WERI-Rb-1 (cell line): ENCODE measurements at regions not wholly inside any gene's neighbourhood (a gene's known extent, or its start where the extent isn't known, plus 50 kb on each side); places are given as distances from the start of the nearest gene placed in this dataset.

Source experiments
- DNase-seq: peaks from one replicate; pipeline ENCODE4 v3.0.0-alpha.2; 2020
- H3K27ac ChIP-seq: fragments of 250-450 bp; sonication (Bioruptor Pico); 2 replicates; pipeline ENCODE4 v1.5.1; 2020; ENCODE audit warnings: mild to moderate bottlenecking, moderate library complexity
- H3K27me3 ChIP-seq: fragments of 250-450 bp; sonication (Bioruptor Pico); 2 replicates; pipeline ENCODE4 v1.5.1; 2021; ENCODE audit warnings: mild to moderate bottlenecking, low read depth, moderate library complexity; ENCODE audit not compliant: insufficient read depth, severe bottlenecking
- H3K36me3 ChIP-seq: fragments of 250-450 bp; sonication (Bioruptor Pico); 2 replicates; pipeline ENCODE4 v1.5.1; 2020; ENCODE audit warnings: mild to moderate bottlenecking, moderate library complexity
- H3K4me3 ChIP-seq: 2 replicates; pipeline ENCODE4 v1.5.1; 2011; ENCODE audit warnings: low read depth, mild to moderate bottlenecking, control low read depth, low read length
- H3K9me3 ChIP-seq: fragments of 250-450 bp; sonication (Bioruptor Pico); 2 replicates; pipeline ENCODE4 v1.5.1; 2021; ENCODE audit warnings: mild to moderate bottlenecking, moderate library complexity; ENCODE audit not compliant: severe bottlenecking
- TF ChIP-seq, protein P1 (sequence below): IDR thresholded peaks from 2 replicates; pipeline ENCODE4 v1.5.1; 2011; ENCODE audit warnings: low read depth, mild to moderate bottlenecking, control low read depth, inconsistent platforms, low read length

DNA sequence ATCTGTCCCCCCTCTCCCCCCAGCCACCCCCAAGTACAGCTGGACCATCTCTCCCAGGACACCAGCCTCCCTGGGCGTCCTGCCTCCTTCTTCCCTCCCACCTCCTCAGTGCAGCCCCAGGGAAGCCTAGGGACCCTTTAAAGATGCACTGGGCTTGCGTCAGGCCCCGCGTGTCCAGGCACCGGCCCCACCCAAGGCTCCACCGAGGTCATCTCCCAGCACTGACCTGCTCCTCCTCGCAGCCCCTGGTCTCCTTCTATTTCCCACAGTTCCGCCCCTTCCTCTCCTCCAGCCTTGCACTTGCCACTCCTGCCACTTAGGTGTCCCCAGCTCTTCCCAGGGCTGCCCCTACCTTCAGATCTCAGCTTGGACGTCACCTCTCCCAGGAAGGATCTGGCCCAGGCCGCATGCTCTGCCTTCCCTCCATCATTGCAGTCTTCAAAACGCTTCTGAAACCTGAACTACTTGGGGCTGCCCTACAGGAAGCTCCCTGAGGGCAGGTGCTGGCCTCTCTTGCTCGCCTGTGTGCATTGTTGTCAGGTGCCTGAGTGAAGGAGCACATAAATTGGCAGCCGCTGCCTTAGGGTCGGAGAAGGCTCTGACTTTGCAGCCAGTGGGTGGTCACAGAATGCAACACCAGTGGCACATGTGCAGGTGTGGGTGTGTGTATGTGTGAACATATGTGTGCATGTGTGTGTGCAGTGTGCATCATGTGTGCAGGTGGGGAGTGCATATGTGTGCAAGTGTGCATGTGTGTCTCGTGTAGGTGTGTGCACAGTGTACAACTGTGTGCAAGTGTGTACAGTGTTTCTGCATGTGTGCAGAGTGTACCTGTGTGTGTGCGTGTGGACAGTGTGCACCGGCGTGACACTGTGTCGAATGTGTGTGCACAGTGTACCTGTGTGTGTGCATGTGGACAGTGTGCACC is 152.9 kb downstream of the C9orf50 start:
- Histone ChIP-seq H3K27ac (no peak overlapping the region), H3K27me3 (no peaks in the 10 kb centered on the region), H3K9me3 (no peaks in the 10 kb centered on the region), H3K36me3 (no peaks in the 10 kb centered on the region), H3K4me3 (no peak overlapping the region)
- no peak for DNase-seq
- TF ChIP-seq, protein P1, sequence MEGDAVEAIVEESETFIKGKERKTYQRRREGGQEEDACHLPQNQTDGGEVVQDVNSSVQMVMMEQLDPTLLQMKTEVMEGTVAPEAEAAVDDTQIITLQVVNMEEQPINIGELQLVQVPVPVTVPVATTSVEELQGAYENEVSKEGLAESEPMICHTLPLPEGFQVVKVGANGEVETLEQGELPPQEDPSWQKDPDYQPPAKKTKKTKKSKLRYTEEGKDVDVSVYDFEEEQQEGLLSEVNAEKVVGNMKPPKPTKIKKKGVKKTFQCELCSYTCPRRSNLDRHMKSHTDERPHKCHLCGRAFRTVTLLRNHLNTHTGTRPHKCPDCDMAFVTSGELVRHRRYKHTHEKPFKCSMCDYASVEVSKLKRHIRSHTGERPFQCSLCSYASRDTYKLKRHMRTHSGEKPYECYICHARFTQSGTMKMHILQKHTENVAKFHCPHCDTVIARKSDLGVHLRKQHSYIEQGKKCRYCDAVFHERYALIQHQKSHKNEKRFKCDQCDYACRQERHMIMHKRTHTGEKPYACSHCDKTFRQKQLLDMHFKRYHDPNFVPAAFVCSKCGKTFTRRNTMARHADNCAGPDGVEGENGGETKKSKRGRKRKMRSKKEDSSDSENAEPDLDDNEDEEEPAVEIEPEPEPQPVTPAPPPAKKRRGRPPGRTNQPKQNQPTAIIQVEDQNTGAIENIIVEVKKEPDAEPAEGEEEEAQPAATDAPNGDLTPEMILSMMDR = no peak

DNA sequence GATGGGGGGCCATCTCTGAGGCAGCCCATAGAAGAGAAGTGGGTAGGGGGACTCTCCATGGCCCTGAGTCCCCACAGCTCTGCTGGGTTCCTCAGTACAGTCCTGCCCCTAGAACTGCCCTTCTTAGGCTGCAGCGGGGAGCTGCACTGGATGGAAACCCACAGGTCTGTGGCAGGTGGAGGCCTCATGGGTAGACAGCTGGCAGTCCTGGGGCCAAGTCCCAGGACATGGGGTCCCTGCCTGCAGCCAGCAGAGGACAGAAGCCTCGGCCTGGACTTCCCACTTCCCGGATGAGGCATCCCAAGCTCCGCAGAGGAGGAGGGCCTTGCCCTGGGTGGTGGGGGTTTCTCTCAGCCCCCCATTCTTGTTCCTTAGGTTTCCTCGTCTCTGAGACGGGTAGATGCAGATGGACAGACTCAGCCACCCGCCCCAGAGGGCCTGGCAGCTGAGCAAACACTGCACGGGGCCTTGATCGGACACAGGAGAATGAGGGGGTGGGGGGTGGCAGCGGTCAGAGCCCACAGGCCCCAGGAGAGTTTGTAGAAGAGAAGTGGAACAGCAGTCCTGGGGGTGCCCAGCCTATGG is 153.8 kb downstream of the C9orf50 start:
- DNase-seq = no peak
- TF ChIP-seq, protein P1 = no peak
- H3K9me3 ChIP-seq = no peaks in the 10 kb centered on the region
- H3K27me3 ChIP-seq = no peaks in the 10 kb centered on the region
- H3K36me3 ChIP-seq = no peaks in the 10 kb centered on the region
- H3K27ac ChIP-seq = no peak overlapping the region
- H3K4me3 ChIP-seq = no peak overlapping the region

DNA sequence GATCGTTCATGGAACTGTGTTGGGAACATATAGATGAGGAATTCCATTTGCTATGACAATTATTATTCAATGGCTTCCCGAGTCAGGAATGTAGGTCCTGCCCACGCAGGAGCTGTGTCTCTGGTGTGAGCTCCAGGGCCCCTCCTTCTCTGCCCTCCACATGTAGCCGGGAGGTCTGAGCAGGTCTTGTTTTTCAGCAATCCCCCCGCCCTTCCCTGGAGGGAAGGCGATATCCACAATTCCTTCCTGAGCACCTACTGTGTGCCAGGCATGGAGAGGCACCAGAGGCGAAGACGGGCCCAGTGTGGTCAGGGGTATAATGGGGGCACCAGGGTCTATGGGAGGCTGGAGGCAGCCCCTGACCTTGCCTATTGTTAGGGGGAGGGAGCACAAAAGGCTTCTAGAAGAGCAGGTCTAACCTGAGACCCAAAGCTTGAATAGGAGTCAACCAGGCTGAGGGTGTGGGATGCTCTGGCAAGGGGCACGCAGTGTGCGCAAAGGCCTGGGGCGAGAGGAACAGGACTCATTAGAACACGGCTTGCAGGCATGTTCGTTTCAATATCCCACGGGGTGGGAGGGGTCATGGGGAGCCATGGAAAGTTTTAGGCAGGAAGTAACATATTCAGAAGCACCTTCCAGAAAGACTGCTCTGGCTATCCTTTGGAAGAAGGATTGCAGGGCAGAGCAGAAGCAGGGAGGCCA is 154.9 kb downstream of the C9orf50 start:
- TF ChIP-seq, protein P1 = no peak
- Histone ChIP-seq H3K4me3 (no peak overlapping the region), H3K27ac (no peak overlapping the region), H3K36me3 (no peaks in the 10 kb centered on the region), H3K9me3 (no peaks in the 10 kb centered on the region), H3K27me3 (no peaks in the 10 kb centered on the region)
- DNase-seq = no peak

DNA sequence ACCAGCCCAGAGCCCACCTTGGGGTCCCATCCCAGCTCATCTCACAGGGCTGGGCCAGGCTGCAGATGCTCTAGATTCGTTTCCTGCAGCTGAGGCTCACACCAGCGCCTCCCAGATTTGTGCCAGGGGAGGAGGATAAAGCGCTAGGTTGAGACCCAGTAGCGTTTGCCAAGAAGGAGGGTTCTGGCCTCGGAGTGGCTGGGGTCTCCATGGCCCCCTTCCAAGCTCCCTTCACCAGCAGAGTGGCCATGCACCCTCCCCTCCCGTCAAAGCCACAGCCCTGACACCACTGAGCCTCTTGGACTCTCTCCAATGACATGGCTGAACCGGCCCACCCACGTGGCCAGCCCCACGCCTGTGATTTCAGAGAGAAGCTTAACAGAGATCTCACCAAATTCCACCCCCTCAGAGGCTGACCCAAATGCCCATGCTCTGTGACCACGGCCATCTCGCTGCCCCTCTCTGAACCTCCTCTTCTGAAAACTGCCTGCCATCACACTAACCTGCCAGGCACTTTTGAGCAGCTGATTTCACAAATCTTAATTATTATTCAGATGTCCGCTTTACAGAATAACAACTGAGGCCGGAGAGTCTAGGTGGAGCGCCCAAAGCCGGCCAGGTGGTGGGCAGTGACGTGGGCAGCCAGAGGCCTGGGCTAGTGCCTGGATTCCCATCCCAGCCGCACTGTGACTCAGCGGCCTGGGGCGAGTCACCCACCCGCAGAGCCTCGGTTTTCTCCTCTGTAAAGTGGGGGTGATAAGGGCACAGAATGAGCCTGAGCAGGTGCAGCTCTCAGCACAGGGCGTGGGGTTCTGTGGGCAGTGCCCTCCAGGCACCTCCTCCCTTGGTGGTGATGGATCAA is 155.7 kb downstream of the C9orf50 start:
- Histone ChIP-seq H3K4me3 (no peak overlapping the region), H3K36me3 (no peaks in the 10 kb centered on the region), H3K27ac (peak overlapping the region; percentile 27), H3K9me3 (no peaks in the 10 kb centered on the region), H3K27me3 (no peaks in the 10 kb centered on the region)
- TF ChIP-seq, protein P1 = no peak
- peak; percentile 44 for DNase-seq

DNA sequence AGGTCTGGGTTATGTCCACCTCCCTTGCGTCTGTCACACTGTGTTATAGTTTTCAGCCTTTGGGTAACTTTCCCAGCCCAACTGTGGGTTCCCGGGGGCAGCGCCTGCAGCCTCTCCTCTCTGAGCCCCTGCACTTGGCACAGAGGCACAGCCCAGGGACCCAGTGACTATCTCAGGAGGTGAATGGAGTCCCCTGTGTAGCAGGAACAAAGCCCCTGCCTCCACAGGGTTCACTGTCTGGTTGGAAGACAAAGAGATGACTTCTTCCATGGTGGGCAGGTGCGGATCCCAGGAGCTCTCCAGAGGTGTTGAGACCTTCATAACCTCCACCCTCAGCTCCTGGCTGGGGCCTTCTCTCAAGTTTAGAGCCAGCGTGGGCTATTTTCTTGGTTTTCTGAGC is 156.9 kb downstream of the C9orf50 start:
- TF ChIP-seq, protein P1 = no peak
- DNase-seq = no peak
- Histone ChIP-seq H3K9me3 (no peaks in the 10 kb centered on the region), H3K27ac (no peak overlapping the region), H3K36me3 (no peaks in the 10 kb centered on the region), H3K27me3 (no peaks in the 10 kb centered on the region), H3K4me3 (no peak overlapping the region)
